DMS53 (cell line): ENCODE measurements at regions not wholly inside any gene's neighbourhood (a gene's known extent, or its start where the extent isn't known, plus 50 kb on each side); places are given as distances from the start of the nearest gene placed in this dataset.

Experiments used
- DNase-seq: peaks from one replicate; lab custom pipeline; 2025; lab: John Stamatoyannopoulos, UW

- DNase-seq, result no peak
These were observed 60.2 kb upstream of the LCORL start for GRCh38 chr4:18081708-18082107.

- DNase-seq, result no peak
These were observed 56.3 kb upstream of the LCORL start for GRCh38 chr4:18077808-18078207.

GRCh38 chr4:18075823-18076433 lies 54.4 kb upstream of the LCORL start:
- DNase-seq, result peak; percentile 84

GRCh38 chr4:18071894-18072293 lies 50.3 kb upstream of the LCORL start:
- DNase-seq, result no peak
